ENCODE measurements at regions not wholly inside any gene's neighbourhood (a gene's known extent, or its start where the extent isn't known, plus 50 kb on each side); places are given as distances from the start of the nearest gene placed in this dataset.

GRCh38 chr15:38695249-38696108 is 130.9 kb upstream of the RASGRP1 start:
- TF ChIP-seq CREM (CRISPR knock-in tag; IDR thresholded peaks at IDR 0.05) (no peak), SP1 (CRISPR knock-in tag; conservative IDR thresholded peaks at IDR 0.05) (no peak), CTCF (IDR thresholded peaks at IDR 0.05) (no peak), USF1 (CRISPR knock-in tag; IDR thresholded peaks at IDR 0.05) (no peak), FOXJ3 (CRISPR knock-in tag; IDR thresholded peaks at IDR 0.05; ENCODE audit: borderline replicate concordance) (no peak), ATF2 (CRISPR knock-in tag; IDR thresholded peaks at IDR 0.05; ENCODE audit: borderline replicate concordance, low read depth) (no peak), ELF4 (CRISPR knock-in tag; IDR thresholded peaks at IDR 0.05; ENCODE audit: low read depth) (no peak), MAX (CRISPR knock-in tag; IDR thresholded peaks at IDR 0.05) (no peak), NFYB (CRISPR knock-in tag; conservative IDR thresholded peaks at IDR 0.05; ENCODE audit: low read depth) (no peak), ZBTB43 (CRISPR knock-in tag; IDR thresholded peaks at IDR 0.05) (no peak), ZNF263 (CRISPR knock-in tag; IDR thresholded peaks at IDR 0.05; ENCODE audit: low read depth) (no peak), AFF4 (CRISPR knock-in tag; IDR thresholded peaks at IDR 0.05; ENCODE audit: borderline replicate concordance) (no peak), MLX (CRISPR knock-in tag; IDR thresholded peaks at IDR 0.05) (no peak)
- TF ChIP-seq, protein P1, sequence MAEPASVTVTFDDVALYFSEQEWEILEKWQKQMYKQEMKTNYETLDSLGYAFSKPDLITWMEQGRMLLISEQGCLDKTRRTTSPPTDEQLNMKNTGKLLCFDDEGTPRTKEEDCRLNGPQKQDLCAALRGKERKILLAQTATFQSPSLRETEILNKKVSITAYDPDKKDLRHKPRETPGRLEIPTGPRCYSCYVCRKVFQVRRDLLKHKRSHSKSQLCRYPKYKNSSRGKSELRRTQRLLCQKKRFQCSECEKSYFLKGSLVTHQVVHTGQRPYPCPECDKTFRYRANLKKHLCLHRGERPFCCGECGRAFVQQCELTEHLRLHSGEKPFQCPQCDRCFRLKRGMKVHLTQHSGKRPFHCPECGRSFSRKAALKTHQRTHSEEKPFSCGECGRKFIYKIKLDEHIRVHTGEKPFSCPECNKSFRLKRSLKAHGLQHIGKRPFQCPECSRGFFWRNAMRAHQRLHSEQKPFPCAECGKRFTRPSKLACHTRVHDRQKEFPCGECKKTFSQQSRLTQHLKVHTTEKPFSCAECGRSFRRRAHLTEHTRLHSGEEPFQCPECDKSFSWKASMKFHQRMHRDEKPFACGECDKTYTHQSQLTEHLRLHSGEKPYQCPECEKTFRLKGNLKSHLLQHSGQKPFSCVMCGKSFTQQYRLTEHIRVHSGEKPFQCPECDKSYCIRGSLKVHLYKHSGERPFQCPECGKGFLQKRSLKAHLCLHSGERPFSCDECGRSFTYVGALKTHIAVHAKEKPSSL (CRISPR knock-in tag; conservative IDR thresholded peaks at IDR 0.05): no peak
